PFSK-1 (cell line): ENCODE measurements at regions not wholly inside any gene's neighbourhood (a gene's known extent, or its start where the extent isn't known, plus 50 kb on each side); places are given as distances from the start of the nearest gene placed in this dataset.

Experiments
- FOXP2 ChIP-seq: optimal IDR thresholded peaks from 2 replicates; pipeline ENCODE3; 2011; ENCODE audit warnings: borderline replicate concordance, control low read depth, inconsistent platforms; ENCODE audit not compliant: insufficient read depth; ENCODE audit errors: extremely low read length, extremely low read depth
- POLR2AphosphoS5 ChIP-seq: IDR thresholded peaks from 2 replicates; pipeline ENCODE4 v1.6.1; 2012; ENCODE audit warnings: low read depth, mild to moderate bottlenecking, control low read depth, low read length, moderate library complexity
- SIN3A ChIP-seq: IDR thresholded peaks from 2 replicates; pipeline ENCODE4 v1.6.1; 2012; ENCODE audit warnings: mild to moderate bottlenecking, low read length, moderate library complexity, borderline replicate concordance; ENCODE audit not compliant: insufficient read depth
- TAF1 ChIP-seq: IDR thresholded peaks from 2 replicates; pipeline ENCODE4 v1.6.1; 2012; ENCODE audit warnings: low read length, control low read depth, borderline replicate concordance; ENCODE audit not compliant: insufficient read depth
- TF ChIP-seq, protein P1 (sequence below), 2 experiments: IDR thresholded peaks; 2 replicates each; pipeline versions ENCODE4 v1.6.1 to v1.8.0; 2011 to 2012; ENCODE audit warnings: low read depth in 2 of 2, low read length in 2 of 2, control low read depth in 1 of 2, inconsistent platforms in 1 of 2, mild to moderate bottlenecking in 1 of 2, moderate library complexity in 1 of 2; ENCODE audit not compliant: insufficient read depth in 1 of 2

DNA sequence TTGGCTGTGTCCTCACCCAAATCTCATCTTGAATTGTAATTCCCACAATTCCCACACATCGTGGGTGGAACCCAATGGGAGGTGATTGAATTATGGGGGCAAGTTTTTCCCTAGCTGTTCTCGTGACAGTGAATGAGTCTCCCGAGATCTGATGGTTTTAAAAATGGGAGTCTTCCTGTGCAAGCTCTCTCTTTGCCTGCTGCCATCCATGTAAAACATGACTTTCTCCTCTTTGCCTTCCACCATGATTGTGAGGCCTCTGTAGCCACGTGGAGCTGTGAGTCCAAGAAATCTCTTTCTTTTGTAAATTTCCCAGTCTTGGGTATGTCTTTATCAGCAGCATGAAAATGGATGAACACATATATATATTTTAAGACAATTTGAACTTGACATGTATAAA is 285.4 kb downstream of the BAMBI start:
- TF ChIP-seq, protein P1, sequence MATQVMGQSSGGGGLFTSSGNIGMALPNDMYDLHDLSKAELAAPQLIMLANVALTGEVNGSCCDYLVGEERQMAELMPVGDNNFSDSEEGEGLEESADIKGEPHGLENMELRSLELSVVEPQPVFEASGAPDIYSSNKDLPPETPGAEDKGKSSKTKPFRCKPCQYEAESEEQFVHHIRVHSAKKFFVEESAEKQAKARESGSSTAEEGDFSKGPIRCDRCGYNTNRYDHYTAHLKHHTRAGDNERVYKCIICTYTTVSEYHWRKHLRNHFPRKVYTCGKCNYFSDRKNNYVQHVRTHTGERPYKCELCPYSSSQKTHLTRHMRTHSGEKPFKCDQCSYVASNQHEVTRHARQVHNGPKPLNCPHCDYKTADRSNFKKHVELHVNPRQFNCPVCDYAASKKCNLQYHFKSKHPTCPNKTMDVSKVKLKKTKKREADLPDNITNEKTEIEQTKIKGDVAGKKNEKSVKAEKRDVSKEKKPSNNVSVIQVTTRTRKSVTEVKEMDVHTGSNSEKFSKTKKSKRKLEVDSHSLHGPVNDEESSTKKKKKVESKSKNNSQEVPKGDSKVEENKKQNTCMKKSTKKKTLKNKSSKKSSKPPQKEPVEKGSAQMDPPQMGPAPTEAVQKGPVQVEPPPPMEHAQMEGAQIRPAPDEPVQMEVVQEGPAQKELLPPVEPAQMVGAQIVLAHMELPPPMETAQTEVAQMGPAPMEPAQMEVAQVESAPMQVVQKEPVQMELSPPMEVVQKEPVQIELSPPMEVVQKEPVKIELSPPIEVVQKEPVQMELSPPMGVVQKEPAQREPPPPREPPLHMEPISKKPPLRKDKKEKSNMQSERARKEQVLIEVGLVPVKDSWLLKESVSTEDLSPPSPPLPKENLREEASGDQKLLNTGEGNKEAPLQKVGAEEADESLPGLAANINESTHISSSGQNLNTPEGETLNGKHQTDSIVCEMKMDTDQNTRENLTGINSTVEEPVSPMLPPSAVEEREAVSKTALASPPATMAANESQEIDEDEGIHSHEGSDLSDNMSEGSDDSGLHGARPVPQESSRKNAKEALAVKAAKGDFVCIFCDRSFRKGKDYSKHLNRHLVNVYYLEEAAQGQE (IDR thresholded peaks at IDR 0.05; ENCODE audit: insufficient read depth in 1 of 2, low read depth in 2 of 2, low read length in 2 of 2), result no peak
- no peak for TF ChIP-seq SIN3A
- TF ChIP-seq TAF1, result no peak
- no peak for TF ChIP-seq POLR2AphosphoS5
- TF ChIP-seq FOXP2, result no peak

DNA sequence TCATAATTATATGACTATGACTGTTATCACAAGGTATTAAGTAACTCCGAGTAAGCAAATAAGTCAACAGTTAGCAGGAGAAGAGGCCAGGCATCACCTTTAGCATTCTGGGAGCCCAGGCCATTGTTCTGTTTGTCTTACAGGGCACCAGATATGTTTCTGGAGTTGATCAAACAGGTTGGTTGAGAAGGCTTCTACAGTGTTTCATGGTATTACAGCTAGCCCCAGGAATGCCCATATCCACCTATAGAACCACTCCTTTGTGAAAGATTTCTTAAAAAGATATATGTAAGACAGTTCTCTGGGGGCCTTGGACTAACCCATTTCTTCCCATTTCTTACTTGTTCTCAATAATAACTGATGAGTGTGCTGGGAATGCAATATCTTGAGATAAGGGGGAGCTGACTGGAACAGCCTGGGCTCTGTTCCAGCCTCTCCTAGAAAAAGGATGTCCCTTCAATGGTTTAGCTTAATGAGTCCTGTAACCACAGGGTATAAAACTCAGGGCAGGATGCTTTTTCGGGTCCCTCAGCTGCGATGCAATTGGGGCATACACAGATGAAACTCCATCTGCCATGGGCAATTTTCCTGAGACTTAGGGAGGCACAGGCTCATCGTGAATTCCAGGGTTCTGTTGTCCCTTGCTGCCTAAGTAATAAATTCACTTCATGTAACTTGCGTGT is 286.4 kb downstream of the BAMBI start:
- TF ChIP-seq, protein P1 (IDR thresholded peaks at IDR 0.05; ENCODE audit: insufficient read depth in 1 of 2, low read depth in 2 of 2, low read length in 2 of 2), result no peak
- TF ChIP-seq FOXP2 (no peak), SIN3A (no peak), POLR2AphosphoS5 (no peak), TAF1 (no peak)

DNA sequence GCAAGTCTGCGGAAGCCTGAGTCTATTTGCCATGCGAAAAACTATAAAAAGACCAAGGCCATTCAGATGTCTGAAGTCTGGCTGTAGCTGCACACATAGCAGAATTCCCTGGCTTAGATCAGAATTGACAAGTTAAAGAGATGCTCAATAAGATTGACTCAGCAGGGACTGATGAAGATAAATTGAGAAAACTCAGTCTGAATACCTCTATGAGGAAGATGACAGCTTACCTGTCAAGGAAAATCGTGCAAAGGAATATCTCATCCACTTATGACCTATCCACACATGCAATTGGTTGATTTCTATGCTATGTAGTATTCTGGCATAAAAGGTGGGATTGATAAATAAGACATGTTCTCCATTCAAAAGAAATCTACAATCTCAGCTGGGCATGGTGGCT is 288.6 kb downstream of the BAMBI start:
- TF ChIP-seq, protein P1 (IDR thresholded peaks at IDR 0.05; ENCODE audit: insufficient read depth in 1 of 2, low read depth in 2 of 2, low read length in 2 of 2), result no peak
- TF ChIP-seq POLR2AphosphoS5, result no peak
- TF ChIP-seq FOXP2, result no peak
- TF ChIP-seq SIN3A, result no peak
- no peak for TF ChIP-seq TAF1

DNA sequence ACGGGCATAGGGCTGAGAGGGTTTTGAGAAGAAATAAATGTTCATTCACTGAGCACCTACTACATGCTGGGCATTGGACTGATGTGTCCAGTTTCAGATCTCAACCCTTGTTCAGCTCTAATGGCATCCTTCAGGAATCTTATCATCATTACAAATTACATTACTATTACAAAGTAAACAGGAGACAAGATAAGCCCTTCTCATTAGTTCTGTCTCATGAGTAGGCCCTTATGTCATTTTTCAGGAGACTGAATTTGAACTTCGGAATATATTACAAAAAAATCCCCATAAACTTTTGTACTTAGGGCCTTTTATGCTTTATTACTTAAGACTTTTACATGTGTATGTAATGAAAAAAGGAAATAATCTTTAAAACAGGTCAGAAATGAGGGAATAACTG is 289.7 kb downstream of the BAMBI start:
- TF ChIP-seq SIN3A, result no peak
- no peak for TF ChIP-seq TAF1
- TF ChIP-seq POLR2AphosphoS5, result no peak

DNA sequence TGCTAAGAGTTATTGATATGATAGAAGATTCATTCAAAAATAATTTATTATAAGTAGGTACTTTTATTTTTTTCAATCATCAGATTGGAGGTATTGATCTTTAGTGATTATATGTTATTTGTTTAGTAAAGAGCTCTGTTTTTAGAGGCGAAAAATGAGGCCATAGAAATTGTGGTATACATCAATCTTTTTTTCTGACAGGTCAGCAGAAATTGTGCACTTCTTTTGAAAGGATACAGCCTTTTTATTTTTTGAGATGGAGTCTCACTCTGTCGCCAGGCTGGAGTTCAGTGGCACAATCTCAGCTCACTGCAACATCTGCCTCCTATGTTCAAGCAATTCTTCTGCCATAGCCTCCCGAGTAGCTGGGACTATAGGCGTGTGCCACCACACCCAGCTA is 292.1 kb downstream of the BAMBI start:
- TF ChIP-seq TAF1 (no peak), SIN3A (no peak), FOXP2 (no peak), POLR2AphosphoS5 (no peak)
- TF ChIP-seq, protein P1 (IDR thresholded peaks at IDR 0.05; ENCODE audit: insufficient read depth in 1 of 2, low read depth in 2 of 2, low read length in 2 of 2), result no peak
